ENCODE measurements at regions not wholly inside any gene's neighbourhood (a gene's known extent, or its start where the extent isn't known, plus 50 kb on each side); places are given as distances from the start of the nearest gene placed in this dataset.
"Not testable (repeated sequence)": the region's sequence is repeated elsewhere in the genome, so short reads cannot be mapped to it uniquely, and the experiment has no call there.

- DNase-seq (ENCODE audit: extremely low read depth, low read depth): no peak
- TF ChIP-seq CTCF (IDR thresholded peaks at IDR 0.05; ENCODE audit: low read depth, low read length, missing control alignments): no peak
- no peak overlapping the region for H3K4me3 ChIP-seq (replicated peaks; ENCODE audit: low read depth, low read length)
Measured at GRCh38 chr13:59439776-59440428, 723.8 kb downstream of the DIAPH3 start.

DNA sequence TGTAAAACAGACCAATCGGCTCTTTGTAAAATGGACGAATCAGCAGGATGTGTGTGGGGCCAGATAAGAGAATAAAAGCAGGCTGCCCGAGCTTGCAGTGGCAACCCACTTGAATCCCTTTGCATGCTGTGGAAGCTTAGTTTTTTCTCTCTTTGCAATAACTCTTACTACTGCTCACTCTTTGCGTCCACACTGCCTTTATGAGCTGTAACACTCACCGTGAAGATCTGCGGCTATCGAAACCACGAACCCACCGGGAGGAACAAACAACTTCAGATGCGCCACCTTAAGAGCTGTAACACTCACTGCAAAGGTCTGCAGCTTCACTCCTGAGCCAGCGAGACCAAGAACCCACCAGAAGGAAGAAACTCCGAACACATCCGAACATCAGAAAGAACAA, 722.7 kb downstream of the DIAPH3 start:
- not testable (repeated sequence) for H3K4me3 ChIP-seq (replicated peaks; ENCODE audit: low read depth, low read length); DNase-seq (ENCODE audit: extremely low read depth, low read depth)

- DNase-seq (ENCODE audit: extremely low read depth, low read depth): no peak
- H3K4me3 ChIP-seq (replicated peaks; ENCODE audit: low read depth, low read length): no peak overlapping the region
- TF ChIP-seq CTCF (IDR thresholded peaks at IDR 0.05; ENCODE audit: low read depth, low read length, missing control alignments): no peak
Measured at GRCh38 chr13:59441596-59442280, 722.0 kb downstream of the DIAPH3 start.

DNA sequence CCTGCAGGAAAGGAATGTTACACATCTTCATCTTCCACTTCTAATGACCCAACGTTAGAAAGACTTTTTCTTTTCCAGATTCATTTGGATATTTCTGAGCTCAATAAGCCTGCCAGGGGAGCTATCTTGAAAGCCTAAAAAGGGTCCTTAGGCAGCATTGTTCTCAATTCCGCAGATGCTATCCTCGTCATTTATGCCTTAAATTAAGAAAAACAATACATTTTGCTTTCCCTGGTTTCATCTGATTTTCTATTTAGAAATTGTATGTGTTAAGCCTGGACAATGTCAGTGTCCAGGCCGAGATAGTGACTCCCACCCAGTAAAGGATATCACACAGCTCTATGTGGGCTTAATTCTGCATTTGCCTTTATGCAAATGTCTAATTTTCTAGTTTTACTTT, 721.3 kb downstream of the DIAPH3 start:
- DNase-seq (ENCODE audit: extremely low read depth, low read depth): no peak
- TF ChIP-seq CTCF (IDR thresholded peaks at IDR 0.05; ENCODE audit: low read depth, low read length, missing control alignments): no peak
- H3K4me3 ChIP-seq (replicated peaks; ENCODE audit: low read depth, low read length): no peak overlapping the region

GRCh38 chr13:59442944-59443486, 720.7 kb downstream of the DIAPH3 start:
- no peak for DNase-seq (ENCODE audit: extremely low read depth, low read depth)
- TF ChIP-seq CTCF (IDR thresholded peaks at IDR 0.05; ENCODE audit: low read depth, low read length, missing control alignments): no peak
- no peak overlapping the region for H3K4me3 ChIP-seq (replicated peaks; ENCODE audit: low read depth, low read length)

DNA sequence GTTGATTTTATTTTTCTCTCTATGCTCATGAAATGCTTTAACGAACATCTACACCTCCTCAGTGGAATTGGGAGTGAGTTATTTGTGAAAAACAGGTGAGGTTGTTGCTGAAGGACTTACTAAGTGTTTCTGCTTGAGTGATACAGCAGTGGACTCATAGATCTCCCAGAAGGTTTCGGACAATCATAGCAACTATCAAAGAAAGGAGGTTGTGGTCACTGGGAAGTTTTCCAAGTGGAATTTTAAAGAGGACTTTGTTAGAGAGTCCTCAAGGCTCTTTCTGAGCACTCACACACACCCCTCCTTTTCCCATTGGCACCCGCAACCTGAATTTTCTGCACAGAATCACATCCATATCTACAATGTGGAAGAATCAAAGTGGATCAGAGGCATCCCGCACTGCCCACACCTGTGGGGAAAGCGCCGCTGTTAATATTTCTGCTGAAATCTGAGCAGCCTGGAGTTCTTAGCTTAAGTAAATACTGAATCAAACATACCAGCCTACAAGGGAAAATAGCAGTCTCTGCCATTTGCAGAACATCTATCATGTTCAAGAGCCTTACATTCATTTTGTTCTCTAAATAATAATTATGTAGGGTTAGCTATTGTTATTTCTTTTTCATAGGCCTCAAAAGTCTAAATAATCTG, 719.4 kb downstream of the DIAPH3 start:
- H3K4me3 ChIP-seq (replicated peaks; ENCODE audit: low read depth, low read length): no peak overlapping the region
- DNase-seq (ENCODE audit: extremely low read depth, low read depth): no peak
- no peak for TF ChIP-seq CTCF (IDR thresholded peaks at IDR 0.05; ENCODE audit: low read depth, low read length, missing control alignments)

DNA sequence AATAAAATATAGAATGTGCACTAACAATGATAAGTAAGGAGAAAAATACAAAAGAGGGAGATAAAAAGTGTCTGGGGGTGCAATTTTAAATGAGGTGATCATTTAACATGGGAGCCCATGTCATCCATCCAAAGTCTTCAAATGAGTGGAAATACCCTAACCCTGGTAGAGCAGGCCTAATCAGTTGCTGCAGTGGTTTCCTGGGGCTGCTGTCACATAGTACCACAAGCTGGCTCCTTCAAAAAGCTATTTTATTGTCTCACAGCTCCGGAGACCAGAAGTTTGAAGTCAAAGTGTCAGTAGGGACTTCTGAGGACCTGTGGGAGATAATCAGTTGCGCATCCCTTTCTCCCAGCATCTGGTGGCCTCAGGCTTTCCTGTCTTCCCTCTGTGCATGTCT, 717.9 kb downstream of the DIAPH3 start:
- DNase-seq (ENCODE audit: extremely low read depth, low read depth): no peak
- no peak overlapping the region for H3K4me3 ChIP-seq (replicated peaks; ENCODE audit: low read depth, low read length)
- no peak for TF ChIP-seq CTCF (IDR thresholded peaks at IDR 0.05; ENCODE audit: low read depth, low read length, missing control alignments)
